ENCODE measurements at regions not wholly inside any gene's neighbourhood (a gene's known extent, or its start where the extent isn't known, plus 50 kb on each side); places are given as distances from the start of the nearest gene placed in this dataset.

GRCh38 chr18:56458770-56459712 lies 179.4 kb downstream of the TXNL1 start:
- TF ChIP-seq CTCF (IDR thresholded peaks at IDR 0.05; ENCODE audit: low read depth, low read length, poor library complexity, severe bottlenecking), result no peak
- TF ChIP-seq EZH2phosphoT487 (IDR thresholded peaks at IDR 0.05; ENCODE audit: borderline replicate concordance, low read length), result no peak
- Histone ChIP-seq H3K4me2 (ENCODE audit: low read length) (no peak overlapping the region), H4K20me1 (ENCODE audit: control insufficient read depth, insufficient read depth, low read depth, low read length) (no peaks in the 10 kb centered on the region), H3K27me3 (ENCODE audit: control insufficient read depth, low read length) (no peaks in the 10 kb centered on the region), H3K9me3 (ENCODE audit: control insufficient read depth, insufficient read depth, low read length) (no peaks in the 10 kb centered on the region), H3F3A (ENCODE audit: control insufficient read depth, insufficient read depth) (no peaks in the 10 kb centered on the region), H3K4me3 (ENCODE audit: low read length) (no peak overlapping the region), H3K79me2 (ENCODE audit: control insufficient read depth, low read length) (no peaks in the 10 kb centered on the region), H3K36me3 (ENCODE audit: control insufficient read depth, low read length) (no peaks in the 10 kb centered on the region), H3K27ac (ENCODE audit: low read depth, low read length) (no peak overlapping the region), H3K4me1 (ENCODE audit: control insufficient read depth, low read length) (no peaks in the 10 kb centered on the region), H3K9me2 (replicated peaks; ENCODE audit: control insufficient read depth, low read length) (no peaks in the 10 kb centered on the region)

DNA sequence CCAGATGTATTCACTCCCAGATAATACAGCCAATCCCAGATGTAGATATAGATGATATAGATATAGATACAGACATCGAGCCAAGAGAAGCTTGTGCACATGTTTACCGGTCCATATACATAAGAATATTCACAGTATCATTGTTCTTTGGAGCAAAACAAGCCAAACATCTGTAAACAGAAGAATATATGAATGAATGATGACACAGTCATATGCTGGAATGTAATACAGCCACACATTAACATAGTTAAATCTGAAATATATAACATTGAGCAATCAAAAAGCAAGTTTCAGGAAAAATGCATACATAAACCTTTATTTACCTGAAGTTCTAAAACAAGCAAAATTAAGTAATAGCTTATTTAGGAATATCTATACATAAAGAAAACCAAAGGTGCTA lies 182.5 kb downstream of the TXNL1 start:
- no peak overlapping the region for H3K4me2 ChIP-seq (ENCODE audit: low read length)
- no peaks in the 10 kb centered on the region for H3K79me2 ChIP-seq (ENCODE audit: control insufficient read depth, low read length)
- H3K9me3 ChIP-seq (ENCODE audit: control insufficient read depth, insufficient read depth, low read length), result no peaks in the 10 kb centered on the region
- no peak overlapping the region for H3K4me3 ChIP-seq (ENCODE audit: low read length)
- H3K27me3 ChIP-seq (ENCODE audit: control insufficient read depth, low read length), result no peaks in the 10 kb centered on the region
- H3K4me1 ChIP-seq (ENCODE audit: control insufficient read depth, low read length), result no peaks in the 10 kb centered on the region
- H4K20me1 ChIP-seq (ENCODE audit: control insufficient read depth, insufficient read depth, low read depth, low read length), result no peaks in the 10 kb centered on the region
- TF ChIP-seq EZH2phosphoT487 (IDR thresholded peaks at IDR 0.05; ENCODE audit: borderline replicate concordance, low read length) (no peak), CTCF (IDR thresholded peaks at IDR 0.05; ENCODE audit: low read depth, low read length, poor library complexity, severe bottlenecking) (no peak)
- no peak overlapping the region for H3K27ac ChIP-seq (ENCODE audit: low read depth, low read length)
- no peaks in the 10 kb centered on the region for H3F3A ChIP-seq (ENCODE audit: control insufficient read depth, insufficient read depth)
- H3K9me2 ChIP-seq (replicated peaks; ENCODE audit: control insufficient read depth, low read length), result no peaks in the 10 kb centered on the region
- no peaks in the 10 kb centered on the region for H3K36me3 ChIP-seq (ENCODE audit: control insufficient read depth, low read length)

DNA sequence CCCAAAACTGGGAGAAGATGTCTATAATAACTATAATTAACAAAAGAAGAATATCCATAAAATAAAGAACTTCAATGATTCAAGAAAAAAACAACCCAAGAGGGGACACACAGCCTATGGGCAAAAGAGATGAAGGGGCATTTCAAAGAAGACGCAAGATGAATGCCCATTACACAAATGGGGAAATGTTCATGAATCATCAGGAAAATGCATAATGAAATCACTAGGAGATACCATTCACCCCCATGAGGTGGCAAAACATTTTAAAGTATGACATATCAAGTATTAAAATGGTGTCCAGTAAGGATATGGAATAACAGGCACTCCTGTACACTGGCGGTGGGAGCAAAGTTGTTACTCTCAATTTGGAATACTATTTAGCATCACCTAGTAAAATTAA lies 183.3 kb downstream of the TXNL1 start:
- Histone ChIP-seq H4K20me1 (ENCODE audit: control insufficient read depth, insufficient read depth, low read depth, low read length) (no peaks in the 10 kb centered on the region), H3K79me2 (ENCODE audit: control insufficient read depth, low read length) (no peaks in the 10 kb centered on the region), H3K9me2 (replicated peaks; ENCODE audit: control insufficient read depth, low read length) (no peaks in the 10 kb centered on the region), H3K36me3 (ENCODE audit: control insufficient read depth, low read length) (no peaks in the 10 kb centered on the region), H3K9me3 (ENCODE audit: control insufficient read depth, insufficient read depth, low read length) (no peaks in the 10 kb centered on the region), H3K4me2 (ENCODE audit: low read length) (no peak overlapping the region), H3K27ac (ENCODE audit: low read depth, low read length) (no peak overlapping the region), H3K4me3 (ENCODE audit: low read length) (no peak overlapping the region), H3K27me3 (ENCODE audit: control insufficient read depth, low read length) (no peaks in the 10 kb centered on the region), H3F3A (ENCODE audit: control insufficient read depth, insufficient read depth) (no peaks in the 10 kb centered on the region), H3K4me1 (ENCODE audit: control insufficient read depth, low read length) (no peaks in the 10 kb centered on the region)
- TF ChIP-seq EZH2phosphoT487 (IDR thresholded peaks at IDR 0.05; ENCODE audit: borderline replicate concordance, low read length), result no peak
- no peak for TF ChIP-seq CTCF (IDR thresholded peaks at IDR 0.05; ENCODE audit: low read depth, low read length, poor library complexity, severe bottlenecking)
